Lower leg skin (tissue), 3 donors: ENCODE measurements at regions not wholly inside any gene's neighbourhood (a gene's known extent, or its start where the extent isn't known, plus 50 kb on each side); places are given as distances from the start of the nearest gene placed in this dataset.

Experiments
- POLR2A ChIP-seq, 2 donors: fragments of 450-650 bp; IDR thresholded peaks; one replicate each; pipeline ENCODE4 v1.6.1; 2016 to 2017; ENCODE audit warnings: antibody characterized with exemption in 2 of 2, mild to moderate bottlenecking in 1 of 2, moderate library complexity in 1 of 2
- TF ChIP-seq, protein P1 (sequence below), 3 donors: fragments of 450-650 bp; IDR thresholded peaks; one replicate each; pipeline ENCODE4 v1.5.1; 2016; ENCODE audit warnings: antibody characterized with exemption in 3 of 3, mild to moderate bottlenecking in 3 of 3, moderate library complexity in 2 of 3

DNA sequence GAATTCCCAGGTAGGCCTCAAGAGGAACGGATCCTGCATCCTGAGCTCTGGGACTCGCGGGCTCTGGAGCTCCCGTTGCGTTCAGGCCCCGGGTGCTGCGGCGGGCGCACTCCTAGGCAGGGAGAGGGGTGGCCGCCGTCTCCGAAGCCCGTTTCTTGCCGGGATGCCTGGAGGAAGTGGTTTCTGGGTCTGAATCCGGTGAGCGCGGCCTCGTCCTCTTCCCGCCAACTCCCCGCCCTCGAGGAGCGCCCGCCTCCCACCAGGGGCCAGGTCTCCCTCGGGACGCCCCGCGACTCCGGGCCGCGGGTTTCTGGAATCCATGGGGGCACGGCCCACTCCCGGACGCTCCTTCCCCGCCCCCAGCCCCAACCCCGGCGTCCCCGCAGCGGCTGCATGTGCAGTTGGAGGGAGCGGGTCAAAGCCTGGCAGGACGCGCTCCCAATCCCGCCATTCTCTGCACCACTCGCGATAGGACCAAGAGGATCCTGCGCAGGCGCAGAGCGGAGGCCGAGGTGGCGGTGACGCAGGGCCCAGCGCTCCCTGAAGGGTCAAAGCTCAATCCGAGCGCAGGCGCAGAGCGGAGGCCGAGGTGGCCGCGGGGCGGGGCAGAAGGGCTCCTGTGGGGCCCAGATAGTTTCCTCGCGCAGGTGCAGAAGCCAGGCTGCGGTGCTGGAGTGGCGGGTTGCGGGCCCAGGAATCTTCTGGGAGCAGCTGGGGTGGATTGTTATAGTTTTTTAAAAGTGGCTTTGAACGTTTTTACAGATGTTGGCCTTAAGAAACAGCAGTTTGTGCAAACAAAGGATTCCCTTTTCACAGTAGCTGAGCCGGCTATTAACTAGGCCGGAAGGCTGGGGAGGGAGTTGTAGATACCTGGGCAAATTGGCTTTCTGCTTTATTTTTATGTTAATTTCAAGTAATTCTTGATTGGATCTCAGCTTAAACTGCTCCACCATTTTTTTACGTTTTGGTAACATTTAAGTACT lies 796.4 kb downstream of the AACS start:
- TF ChIP-seq, protein P1, sequence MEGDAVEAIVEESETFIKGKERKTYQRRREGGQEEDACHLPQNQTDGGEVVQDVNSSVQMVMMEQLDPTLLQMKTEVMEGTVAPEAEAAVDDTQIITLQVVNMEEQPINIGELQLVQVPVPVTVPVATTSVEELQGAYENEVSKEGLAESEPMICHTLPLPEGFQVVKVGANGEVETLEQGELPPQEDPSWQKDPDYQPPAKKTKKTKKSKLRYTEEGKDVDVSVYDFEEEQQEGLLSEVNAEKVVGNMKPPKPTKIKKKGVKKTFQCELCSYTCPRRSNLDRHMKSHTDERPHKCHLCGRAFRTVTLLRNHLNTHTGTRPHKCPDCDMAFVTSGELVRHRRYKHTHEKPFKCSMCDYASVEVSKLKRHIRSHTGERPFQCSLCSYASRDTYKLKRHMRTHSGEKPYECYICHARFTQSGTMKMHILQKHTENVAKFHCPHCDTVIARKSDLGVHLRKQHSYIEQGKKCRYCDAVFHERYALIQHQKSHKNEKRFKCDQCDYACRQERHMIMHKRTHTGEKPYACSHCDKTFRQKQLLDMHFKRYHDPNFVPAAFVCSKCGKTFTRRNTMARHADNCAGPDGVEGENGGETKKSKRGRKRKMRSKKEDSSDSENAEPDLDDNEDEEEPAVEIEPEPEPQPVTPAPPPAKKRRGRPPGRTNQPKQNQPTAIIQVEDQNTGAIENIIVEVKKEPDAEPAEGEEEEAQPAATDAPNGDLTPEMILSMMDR (IDR thresholded peaks at IDR 0.05): no peak
- no peak for TF ChIP-seq POLR2A (IDR thresholded peaks at IDR 0.05)
